OCI-LY3 (cell line): ENCODE measurements at regions not wholly inside any gene's neighbourhood (a gene's known extent, or its start where the extent isn't known, plus 50 kb on each side); places are given as distances from the start of the nearest gene placed in this dataset.

Experiments used
- CTCF ChIP-seq: fragments of 200-600, 300-600 bp; sonication (generic); IDR thresholded peaks from 2 replicates; pipeline ENCODE4 v1.5.1; 2014; ENCODE audit warnings: antibody characterized with exemption, low read length, low read depth
- EZH2phosphoT487 ChIP-seq: fragments of 200-600 bp; shearing (Covaris generic); IDR thresholded peaks from 2 replicates; pipeline ENCODE4 v1.6.1; 2018; ENCODE audit warnings: antibody characterized with exemption, mixed run types, low read depth

- TF ChIP-seq CTCF: no peak
- TF ChIP-seq EZH2phosphoT487: no peak
These were observed 603.6 kb upstream of the PIK3C3 start for GRCh38 chr18:41351430-41351829.
